ENCODE measurements at regions not wholly inside any gene's neighbourhood (a gene's known extent, or its start where the extent isn't known, plus 50 kb on each side); places are given as distances from the start of the nearest gene placed in this dataset.

DNA sequence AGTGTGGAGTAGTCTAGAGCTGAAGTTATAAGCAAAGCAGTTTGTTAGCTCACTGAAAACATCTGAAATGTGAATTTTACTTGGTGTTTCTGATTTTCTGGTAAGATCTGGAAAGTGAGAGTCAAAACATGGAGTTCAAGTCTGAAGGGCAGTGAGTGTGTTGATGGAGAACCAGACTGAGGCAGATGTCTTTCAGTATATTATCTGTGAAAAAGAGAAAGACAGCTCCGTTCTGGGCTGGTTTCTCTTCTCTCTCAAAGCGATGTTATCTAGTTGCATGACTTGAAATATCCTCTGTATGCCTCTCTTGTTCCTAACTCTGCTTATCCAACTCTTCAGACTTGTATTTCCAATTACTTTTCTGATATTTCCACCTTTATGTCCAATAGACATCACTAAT lies 381.9 kb upstream of the RGS6 start:
- Histone ChIP-seq H3K9me2 (replicated peaks; ENCODE audit: low read length) (no peaks in the 10 kb centered on the region), H3K9me3 (ENCODE audit: low read length) (no peaks in the 10 kb centered on the region), H3K9ac (ENCODE audit: low read length) (no peak overlapping the region), H4K20me1 (ENCODE audit: low read length) (0 out of 2 replicates have a peak, but pooled peaks cover 6% of the 10 kb centered on the region), H3K4me2 (ENCODE audit: low read length) (no peak overlapping the region), H3K4me1 (ENCODE audit: insufficient read depth, low read length) (no peaks in the 10 kb centered on the region), H3K36me3 (ENCODE audit: low read depth, low read length) (no peaks in the 10 kb centered on the region; the same call in 1 of the 2 replicates), H2AFZ (ENCODE audit: low read length) (no peak overlapping the region), H3F3A (ENCODE audit: low read length, unreplicated experiment) (no peaks in the 10 kb centered on the region), H3K4me3 (ENCODE audit: low read length) (no peak overlapping the region), H3K27ac (ENCODE audit: low read length) (no peak overlapping the region), H3K27me3 (ENCODE audit: low read length) (no peaks in the 10 kb centered on the region), H3K79me2 (ENCODE audit: low read length) (peaks cover 14% of the 10 kb centered on the region; the same call in 1 of the 2 replicates)
- ATAC-seq (no peak), DNase-seq (no peak)
- ChIA-PET POLR2A (ENCODE audit: unreplicated experiment) (interaction anchor here (0.6 kb wide), 1 partner anchor 53 kb away, joined by 7 read pairs; no protein-coding TSS in a partner anchor), CTCF (no interaction called here)
- intact Hi-C loops (cut with micrococcal nuclease) = no loop called here
- TF ChIP-seq, protein P1, sequence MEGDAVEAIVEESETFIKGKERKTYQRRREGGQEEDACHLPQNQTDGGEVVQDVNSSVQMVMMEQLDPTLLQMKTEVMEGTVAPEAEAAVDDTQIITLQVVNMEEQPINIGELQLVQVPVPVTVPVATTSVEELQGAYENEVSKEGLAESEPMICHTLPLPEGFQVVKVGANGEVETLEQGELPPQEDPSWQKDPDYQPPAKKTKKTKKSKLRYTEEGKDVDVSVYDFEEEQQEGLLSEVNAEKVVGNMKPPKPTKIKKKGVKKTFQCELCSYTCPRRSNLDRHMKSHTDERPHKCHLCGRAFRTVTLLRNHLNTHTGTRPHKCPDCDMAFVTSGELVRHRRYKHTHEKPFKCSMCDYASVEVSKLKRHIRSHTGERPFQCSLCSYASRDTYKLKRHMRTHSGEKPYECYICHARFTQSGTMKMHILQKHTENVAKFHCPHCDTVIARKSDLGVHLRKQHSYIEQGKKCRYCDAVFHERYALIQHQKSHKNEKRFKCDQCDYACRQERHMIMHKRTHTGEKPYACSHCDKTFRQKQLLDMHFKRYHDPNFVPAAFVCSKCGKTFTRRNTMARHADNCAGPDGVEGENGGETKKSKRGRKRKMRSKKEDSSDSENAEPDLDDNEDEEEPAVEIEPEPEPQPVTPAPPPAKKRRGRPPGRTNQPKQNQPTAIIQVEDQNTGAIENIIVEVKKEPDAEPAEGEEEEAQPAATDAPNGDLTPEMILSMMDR (conservative IDR thresholded peaks at IDR 0.05; ENCODE audit: low read depth, low read length) = no peak
- TF ChIP-seq EZH2 (IDR thresholded peaks at IDR 0.05; ENCODE audit: low read length, unreplicated experiment) (no peak), EZH2phosphoT487 (IDR thresholded peaks at IDR 0.05; ENCODE audit: borderline replicate concordance, low read length) (no peak)
- no TSS peak for BruUV-seq (replicated peaks)

DNA sequence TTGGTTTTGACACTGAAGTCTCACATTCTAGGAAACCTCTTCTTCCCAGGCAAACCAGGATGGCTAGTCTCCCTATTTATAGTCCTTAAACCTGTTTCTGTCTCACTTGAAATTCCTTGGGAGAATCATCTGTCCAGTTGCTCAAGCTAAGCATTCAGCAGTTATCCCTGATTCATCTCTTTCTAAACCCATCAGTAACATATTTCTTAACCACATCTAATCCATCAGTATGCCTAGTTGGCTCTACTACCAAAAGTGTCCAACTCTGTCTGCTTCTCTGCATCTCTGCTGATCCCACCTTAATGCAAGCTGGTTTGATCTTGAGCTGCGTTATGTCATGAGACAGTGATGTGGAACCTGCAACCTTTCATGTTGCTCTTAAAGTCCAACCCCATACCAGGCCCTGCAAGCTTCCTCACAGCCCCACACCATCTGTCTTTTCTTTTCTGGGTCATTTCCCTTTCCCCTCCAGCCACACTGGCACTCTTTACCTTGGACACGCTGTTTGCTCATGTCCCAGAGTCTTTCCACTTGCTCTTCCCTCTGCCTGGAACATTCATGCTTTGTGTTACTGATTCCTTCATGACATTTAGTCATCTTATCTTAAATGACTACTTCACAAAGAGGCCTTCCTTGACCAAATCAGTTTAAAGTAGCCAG lies 380.8 kb upstream of the RGS6 start:
- H3K36me3 ChIP-seq (ENCODE audit: low read depth, low read length) = no peaks in the 10 kb centered on the region; the same call in 1 of the 2 replicates
- no peaks in the 10 kb centered on the region for H3K9me2 ChIP-seq (replicated peaks; ENCODE audit: low read length)
- no peaks in the 10 kb centered on the region for H3K4me1 ChIP-seq (ENCODE audit: insufficient read depth, low read length)
- H3K79me2 ChIP-seq (ENCODE audit: low read length) = peaks cover 19% of the 10 kb centered on the region; the same call in 1 of the 2 replicates
- no peaks in the 10 kb centered on the region for H3K9me3 ChIP-seq (ENCODE audit: low read length)
- H3K4me2 ChIP-seq (ENCODE audit: low read length) = no peak overlapping the region
- intact Hi-C loops (cut with micrococcal nuclease) = no loop called here
- no peak overlapping the region for H2AFZ ChIP-seq (ENCODE audit: low read length)
- no peak overlapping the region for H3K4me3 ChIP-seq (ENCODE audit: low read length)
- no peaks in the 10 kb centered on the region for H3F3A ChIP-seq (ENCODE audit: low read length, unreplicated experiment)
- ChIA-PET CTCF (no interaction called here), POLR2A (ENCODE audit: unreplicated experiment) (no interaction called here)
- no TSS peak for BruUV-seq (replicated peaks)
- no peak for ATAC-seq
- 0 out of 2 replicates have a peak, but pooled peaks cover 6% of the 10 kb centered on the region for H4K20me1 ChIP-seq (ENCODE audit: low read length)
- no peaks in the 10 kb centered on the region for H3K27me3 ChIP-seq (ENCODE audit: low read length)
- no peak overlapping the region for H3K9ac ChIP-seq (ENCODE audit: low read length)
- TF ChIP-seq, protein P1 (conservative IDR thresholded peaks at IDR 0.05; ENCODE audit: low read depth, low read length) = no peak
- TF ChIP-seq EZH2phosphoT487 (IDR thresholded peaks at IDR 0.05; ENCODE audit: borderline replicate concordance, low read length) = no peak
- TF ChIP-seq EZH2 (IDR thresholded peaks at IDR 0.05; ENCODE audit: low read length, unreplicated experiment) = no peak
- no peak overlapping the region for H3K27ac ChIP-seq (ENCODE audit: low read length)
- DNase-seq = no peak

DNA sequence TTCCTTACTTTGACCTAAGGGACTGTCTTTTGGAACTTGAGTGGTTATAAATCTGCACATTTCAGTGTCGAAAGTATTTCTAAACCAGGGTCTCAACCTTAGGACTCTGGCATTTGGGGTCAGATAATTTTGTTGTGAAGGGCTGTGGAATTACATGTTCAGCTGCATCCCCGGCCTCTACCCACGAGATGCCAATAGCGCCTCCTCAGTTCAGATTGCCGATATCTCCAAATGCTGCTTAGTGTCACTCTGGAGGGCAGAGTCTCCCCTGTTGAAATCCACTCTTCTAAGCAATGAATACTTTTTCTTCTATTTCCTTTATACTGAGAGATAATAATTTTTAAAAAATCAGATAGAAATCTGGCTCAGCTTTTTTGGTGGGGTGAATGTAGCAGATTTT lies 379.4 kb upstream of the RGS6 start:
- intact Hi-C loops (cut with micrococcal nuclease) = loop anchor here (2.0 kb wide), 1 partner anchor 14 kb away; no protein-coding TSS in a partner anchor
- CTCF ChIA-PET = interaction anchor here (0.7 kb wide), 1 partner anchor 231 kb away, joined by 4 read pairs; no protein-coding TSS in a partner anchor
- ATAC-seq = no peak

More for the DNA sequence above, 379.4 kb upstream of the RGS6 start:
- no TSS peak for BruUV-seq (replicated peaks)
- TF ChIP-seq, protein P1 (conservative IDR thresholded peaks at IDR 0.05; ENCODE audit: low read depth, low read length) = peak; percentile 31; the same call in 1 of the 2 replicates
- no peak for TF ChIP-seq EZH2phosphoT487 (IDR thresholded peaks at IDR 0.05; ENCODE audit: borderline replicate concordance, low read length)
- no peak overlapping the region for H3K4me2 ChIP-seq (ENCODE audit: low read length)
- H4K20me1 ChIP-seq (ENCODE audit: low read length) = 0 out of 2 replicates have a peak, but pooled peaks cover 6% of the 10 kb centered on the region
- H2AFZ ChIP-seq (ENCODE audit: low read length) = no peak overlapping the region
- no peaks in the 10 kb centered on the region; the same call in 1 of the 2 replicates for H3K36me3 ChIP-seq (ENCODE audit: low read depth, low read length)
- H3K4me3 ChIP-seq (ENCODE audit: low read length) = no peak overlapping the region
- no peaks in the 10 kb centered on the region for H3K9me3 ChIP-seq (ENCODE audit: low read length)
- H3K4me1 ChIP-seq (ENCODE audit: insufficient read depth, low read length) = no peaks in the 10 kb centered on the region
- no peak for DNase-seq
- no peak overlapping the region for H3K27ac ChIP-seq (ENCODE audit: low read length)
- peaks cover 15% of the 10 kb centered on the region; the same call in 1 of the 2 replicates for H3K79me2 ChIP-seq (ENCODE audit: low read length)
- no peaks in the 10 kb centered on the region for H3K9me2 ChIP-seq (replicated peaks; ENCODE audit: low read length)
- no peak overlapping the region for H3K9ac ChIP-seq (ENCODE audit: low read length)
- POLR2A ChIA-PET (ENCODE audit: unreplicated experiment) = no interaction called here
- no peaks in the 10 kb centered on the region for H3K27me3 ChIP-seq (ENCODE audit: low read length)
- H3F3A ChIP-seq (ENCODE audit: low read length, unreplicated experiment) = no peaks in the 10 kb centered on the region
